PC-9 (cell line): ENCODE measurements at regions not wholly inside any gene's neighbourhood (a gene's known extent, or its start where the extent isn't known, plus 50 kb on each side); places are given as distances from the start of the nearest gene placed in this dataset.

Experiments
- CTCF ChIP-seq: fragments of 200-600 bp; sonication (generic); conservative IDR thresholded peaks from 2 replicates; pipeline ENCODE4 v1.6.1; 2017; ENCODE audit warnings: mixed run types, antibody characterized with exemption, mild to moderate bottlenecking, moderate library complexity
- EZH2 ChIP-seq: fragments of 200-600 bp; sonication (generic); IDR thresholded peaks from 2 replicates; pipeline ENCODE4 v1.8.0; 2017; ENCODE audit warnings: antibody characterized with exemption, low read depth

GRCh38 chr15:53331328-53332190 lies 427.9 kb downstream of the WDR72 start:
- TF ChIP-seq EZH2, result no peak
- no peak for TF ChIP-seq CTCF
